GM23338 (cell line): ENCODE measurements at regions not wholly inside any gene's neighbourhood (a gene's known extent, or its start where the extent isn't known, plus 50 kb on each side); places are given as distances from the start of the nearest gene placed in this dataset.

ENCODE experiments used
- ATAC-seq: fragments of 200-7000 bp; cut with Tn5 transposase; 3 replicates; pipeline ENCODE4 v1.9.1; 2020
- DNase-seq: peaks from one replicate; pipeline ENCODE4 v3.0.0-alpha.2; 2015; ENCODE audit warnings: low spot score
- H2AFZ ChIP-seq: fragments of 200-600 bp; sonication (generic); 2 replicates; pipeline ENCODE4 v1.8.0; 2016; ENCODE audit warnings: antibody characterized with exemption, mild to moderate bottlenecking, moderate library complexity
- H3F3A ChIP-seq: fragments of 200-600 bp; sonication (generic); replicated peaks from 2 replicates; pipeline ENCODE4 v1.8.0; 2017; ENCODE audit warnings: antibody characterized with exemption, mixed run types, low read depth
- H3K27ac ChIP-seq: fragments of 200-600 bp; sonication (generic); 2 replicates; pipeline ENCODE4 v1.6.1; 2016; ENCODE audit warnings: low read depth
- H3K27me3 ChIP-seq: fragments of 200-600 bp; sonication (generic); 2 replicates; pipeline ENCODE4 v1.8.0; 2016; ENCODE audit warnings: mild to moderate bottlenecking, mixed run types, moderate library complexity; ENCODE audit not compliant: insufficient read depth
- H3K36me3 ChIP-seq: fragments of 200-600 bp; sonication (generic); 2 replicates; pipeline ENCODE4 v1.8.0; 2016; ENCODE audit warnings: mild to moderate bottlenecking; ENCODE audit not compliant: insufficient read depth
- H3K4me1 ChIP-seq: fragments of 200-600 bp; sonication (generic); 2 replicates; pipeline ENCODE4 v1.8.0; 2016; ENCODE audit warnings: mild to moderate bottlenecking, moderate library complexity; ENCODE audit not compliant: insufficient read depth
- H3K4me2 ChIP-seq: fragments of 200-600 bp; sonication (generic); 2 replicates; pipeline ENCODE4 v1.7.1; 2017; ENCODE audit warnings: mixed run types
- H3K4me3 ChIP-seq: fragments of 200-600 bp; sonication (generic); 2 replicates; pipeline ENCODE4 v1.6.1; 2016; ENCODE audit warnings: mixed run types
- H3K79me2 ChIP-seq: fragments of 200-600 bp; sonication (generic); replicated peaks from 2 replicates; pipeline ENCODE4 v1.8.0; 2017; ENCODE audit warnings: mild to moderate bottlenecking; ENCODE audit not compliant: insufficient read depth
- H3K9me2 ChIP-seq: fragments of 200-600 bp; sonication (generic); 2 replicates; pipeline ENCODE4 v1.8.0; 2017; ENCODE audit not compliant: insufficient read depth
- H4K20me1 ChIP-seq: fragments of 200-600 bp; sonication (generic); replicated peaks from 2 replicates; pipeline ENCODE4 v1.8.0; 2017; ENCODE audit warnings: mild to moderate bottlenecking; ENCODE audit not compliant: insufficient read depth
- H3K27ac Mint-ChIP-seq: 2 replicates; pipeline ENCODE4 v1.8.0; 2020; ENCODE audit warnings: inconsistent platforms, mild to moderate bottlenecking, moderate library complexity, mixed read lengths
- H3K27me3 Mint-ChIP-seq: 3 replicates; pipeline ENCODE4 v1.8.0; 2022; ENCODE audit warnings: low read depth, mild to moderate bottlenecking, moderate library complexity, mixed read lengths, inconsistent platforms; ENCODE audit not compliant: insufficient read depth, poor library complexity
- H3K36me3 Mint-ChIP-seq: 3 replicates; pipeline ENCODE4 v1.8.0; 2021; ENCODE audit warnings: low read depth, mild to moderate bottlenecking, inconsistent platforms, moderate library complexity, mixed read lengths
- H3K4me1 Mint-ChIP-seq: 3 replicates; pipeline ENCODE4 v1.8.0; 2020; ENCODE audit warnings: mild to moderate bottlenecking, inconsistent platforms, mixed read lengths
- H3K4me3 Mint-ChIP-seq: 3 replicates; pipeline ENCODE4 v1.8.0; 2021; ENCODE audit warnings: moderate library complexity, mild to moderate bottlenecking, inconsistent platforms, mixed read lengths
- H3K9me3 Mint-ChIP-seq: 3 replicates; pipeline ENCODE4 v1.8.0; 2020; ENCODE audit warnings: moderate library complexity, mild to moderate bottlenecking, inconsistent platforms, mixed read lengths
- CREB1 ChIP-seq: fragments of 250-450 bp; sonication (Bioruptor Pico); IDR thresholded peaks from 2 replicates; pipeline ENCODE4 v1.5.0; 2020; ENCODE audit warnings: low read depth, mild to moderate bottlenecking, moderate library complexity
- CTCF ChIP-seq, 2 experiments: fragments of 200-600 bp in 1 of 2; sonication (generic) in 1 of 2; conservative IDR thresholded peaks; 2 replicates each; pipeline versions ENCODE4 v1.5.1 to v1.6.1; 2016 to 2017; ENCODE audit warnings: antibody characterized with exemption in 2 of 2, low read depth in 2 of 2, mild to moderate bottlenecking in 2 of 2, moderate library complexity in 1 of 2
- EZH2 ChIP-seq: fragments of 200-600 bp; sonication (generic); IDR thresholded peaks from one replicate; pipeline ENCODE4 v1.8.0; 2017; ENCODE audit warnings: antibody characterized with exemption, mild to moderate bottlenecking, low read depth; ENCODE audit not compliant: unreplicated experiment
- EZH2phosphoT487 ChIP-seq: fragments of 200-600 bp; sonication (generic); IDR thresholded peaks from one replicate; pipeline ENCODE4 v1.8.1; 2018; ENCODE audit warnings: antibody characterized with exemption; ENCODE audit not compliant: unreplicated experiment
- JUNB ChIP-seq: IDR thresholded peaks from one replicate; pipeline ENCODE4 v1.6.1; 2016; ENCODE audit warnings: antibody characterized with exemption; ENCODE audit not compliant: unreplicated experiment
- NANOG ChIP-seq: IDR thresholded peaks from 2 replicates; pipeline ENCODE4 v1.6.1; 2016; ENCODE audit warnings: antibody characterized with exemption, borderline replicate concordance
- POLR2AphosphoS5 ChIP-seq: IDR thresholded peaks from 2 replicates; pipeline ENCODE4 v1.6.1; 2016; ENCODE audit warnings: antibody characterized with exemption, low read depth
- REST ChIP-seq: IDR thresholded peaks from one replicate; pipeline ENCODE4 v1.6.1; 2018; ENCODE audit warnings: antibody characterized with exemption; ENCODE audit not compliant: unreplicated experiment
- ZNF114 ChIP-seq: fragments of 250-450 bp; sonication (Bioruptor Pico); IDR thresholded peaks from 2 replicates; pipeline ENCODE4 v1.5.0; 2020; ENCODE audit warnings: mild to moderate bottlenecking, moderate library complexity
- ZNF331 ChIP-seq: fragments of 250-450 bp; sonication (Bioruptor Pico); IDR thresholded peaks from 2 replicates; pipeline ENCODE4 v1.5.0; 2020; ENCODE audit warnings: low read depth, mild to moderate bottlenecking, moderate library complexity
- ZNF462 ChIP-seq: fragments of 250-450 bp; sonication (Bioruptor Pico); IDR thresholded peaks from 2 replicates; pipeline ENCODE4 v1.5.0; 2020; ENCODE audit warnings: mild to moderate bottlenecking, moderate library complexity
- TF ChIP-seq, protein P1 (sequence below): IDR thresholded peaks from 2 replicates; pipeline ENCODE4 v1.6.1; 2016; ENCODE audit warnings: antibody characterized with exemption

- TF ChIP-seq ZNF462 (CRISPR knock-in tag) (no peak), EZH2phosphoT487 (no peak)
Observed at GRCh38 chr2:236935083-236935482, 150.6 kb upstream of the COPS8 start (continued).

GRCh38 chr2:236935631-236936445 lies 149.9 kb upstream of the COPS8 start:
- Histone ChIP-seq H3K9me2 (0 out of 2 replicates have a peak, but pooled peaks cover 6% of the 10 kb centered on the region), H3K4me2 (no peak overlapping the region), H4K20me1 (no peaks in the 10 kb centered on the region), H3K4me3 (no peak overlapping the region), H3F3A (no peaks in the 10 kb centered on the region), H3K27me3 (no peaks in the 10 kb centered on the region), H3K4me1 (no peaks in the 10 kb centered on the region), H3K79me2 (no peaks in the 10 kb centered on the region), H3K27ac (no peak overlapping the region), H3K36me3 (no peaks in the 10 kb centered on the region), H2AFZ (no peak overlapping the region)
- H3K27me3 Mint-ChIP-seq, result peaks cover 9% of the 10 kb centered on the region
- no peak overlapping the region for H3K27ac Mint-ChIP-seq
- H3K9me3 Mint-ChIP-seq, result no peaks in the 10 kb centered on the region
- no peaks in the 10 kb centered on the region for H3K36me3 Mint-ChIP-seq
- H3K4me3 Mint-ChIP-seq, result no peak overlapping the region
- no peak for ATAC-seq
- DNase-seq, result no peak
- H3K4me1 Mint-ChIP-seq, result peaks cover 8% of the 10 kb centered on the region; the same call in 2 of the 3 replicates
- TF ChIP-seq CREB1 (CRISPR knock-in tag) (no peak), REST (no peak), ZNF114 (CRISPR knock-in tag) (no peak), JUNB (no peak), NANOG (no peak), POLR2AphosphoS5 (no peak), EZH2 (no peak), ZNF331 (CRISPR knock-in tag) (no peak), EZH2phosphoT487 (no peak), CTCF (conservative IDR thresholded peaks at IDR 0.05; ENCODE audit: low read depth in 2 of 2) (no peak)
- TF ChIP-seq, protein P1, sequence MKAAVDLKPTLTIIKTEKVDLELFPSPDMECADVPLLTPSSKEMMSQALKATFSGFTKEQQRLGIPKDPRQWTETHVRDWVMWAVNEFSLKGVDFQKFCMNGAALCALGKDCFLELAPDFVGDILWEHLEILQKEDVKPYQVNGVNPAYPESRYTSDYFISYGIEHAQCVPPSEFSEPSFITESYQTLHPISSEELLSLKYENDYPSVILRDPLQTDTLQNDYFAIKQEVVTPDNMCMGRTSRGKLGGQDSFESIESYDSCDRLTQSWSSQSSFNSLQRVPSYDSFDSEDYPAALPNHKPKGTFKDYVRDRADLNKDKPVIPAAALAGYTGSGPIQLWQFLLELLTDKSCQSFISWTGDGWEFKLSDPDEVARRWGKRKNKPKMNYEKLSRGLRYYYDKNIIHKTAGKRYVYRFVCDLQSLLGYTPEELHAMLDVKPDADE, result no peak
